ENCODE measurements at regions not wholly inside any gene's neighbourhood (a gene's known extent, or its start where the extent isn't known, plus 50 kb on each side); places are given as distances from the start of the nearest gene placed in this dataset.

DNA sequence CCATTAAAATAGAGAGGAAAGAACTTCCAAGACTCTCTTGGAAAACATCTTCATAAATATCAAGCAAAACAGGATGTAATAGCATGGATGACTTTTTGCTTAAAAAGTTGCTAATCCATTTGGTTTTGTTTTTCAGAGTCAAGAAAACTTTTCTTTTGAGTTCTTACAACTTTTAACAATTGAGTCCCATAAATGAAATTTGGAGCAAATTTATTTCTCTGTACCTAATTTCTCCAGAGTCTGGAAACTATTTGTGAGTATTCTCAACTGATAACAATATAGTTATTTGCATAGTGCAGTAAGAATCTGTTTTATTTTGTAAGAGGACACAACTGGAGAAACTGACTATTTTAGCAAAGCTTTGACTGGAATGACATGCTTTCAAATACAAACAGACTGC, 606.3 kb upstream of the IGFBP3 start:
- H3K4me3 Mint-ChIP-seq = no peak overlapping the region

DNA sequence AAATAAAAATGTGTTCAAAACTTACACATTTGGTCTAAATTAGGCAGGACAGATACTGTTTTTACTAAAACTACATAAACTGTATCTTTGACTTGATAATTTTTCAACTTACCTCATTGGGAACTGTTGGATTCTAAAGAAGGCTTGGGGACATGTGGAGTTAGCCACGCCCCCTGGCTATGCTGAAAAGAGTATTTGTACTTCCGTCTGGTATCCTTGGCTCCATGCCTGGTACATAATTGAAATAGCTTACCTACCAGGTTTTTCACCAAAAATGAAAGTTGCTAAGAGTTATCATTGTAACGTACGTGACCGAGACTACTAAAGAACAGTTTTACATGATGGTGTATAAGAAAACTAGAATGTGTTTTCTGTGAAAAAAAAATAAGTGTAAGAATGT, 604.8 kb upstream of the IGFBP3 start:
- no peak overlapping the region for H3K27ac Mint-ChIP-seq
- no peak overlapping the region for H3K4me3 Mint-ChIP-seq
- TF ChIP-seq, protein P1, sequence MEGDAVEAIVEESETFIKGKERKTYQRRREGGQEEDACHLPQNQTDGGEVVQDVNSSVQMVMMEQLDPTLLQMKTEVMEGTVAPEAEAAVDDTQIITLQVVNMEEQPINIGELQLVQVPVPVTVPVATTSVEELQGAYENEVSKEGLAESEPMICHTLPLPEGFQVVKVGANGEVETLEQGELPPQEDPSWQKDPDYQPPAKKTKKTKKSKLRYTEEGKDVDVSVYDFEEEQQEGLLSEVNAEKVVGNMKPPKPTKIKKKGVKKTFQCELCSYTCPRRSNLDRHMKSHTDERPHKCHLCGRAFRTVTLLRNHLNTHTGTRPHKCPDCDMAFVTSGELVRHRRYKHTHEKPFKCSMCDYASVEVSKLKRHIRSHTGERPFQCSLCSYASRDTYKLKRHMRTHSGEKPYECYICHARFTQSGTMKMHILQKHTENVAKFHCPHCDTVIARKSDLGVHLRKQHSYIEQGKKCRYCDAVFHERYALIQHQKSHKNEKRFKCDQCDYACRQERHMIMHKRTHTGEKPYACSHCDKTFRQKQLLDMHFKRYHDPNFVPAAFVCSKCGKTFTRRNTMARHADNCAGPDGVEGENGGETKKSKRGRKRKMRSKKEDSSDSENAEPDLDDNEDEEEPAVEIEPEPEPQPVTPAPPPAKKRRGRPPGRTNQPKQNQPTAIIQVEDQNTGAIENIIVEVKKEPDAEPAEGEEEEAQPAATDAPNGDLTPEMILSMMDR (IDR thresholded peaks at IDR 0.05) = no peak
- no peaks in the 10 kb centered on the region for H3K36me3 Mint-ChIP-seq (ENCODE audit: low read depth)
- no peaks in the 10 kb centered on the region; the same call in 1 of the 2 replicates for H3K9me3 Mint-ChIP-seq
- H3K4me1 Mint-ChIP-seq (ENCODE audit: low read depth) = peaks cover 8% of the 10 kb centered on the region
- peaks cover 4% of the 10 kb centered on the region; the same call in 1 of the 2 replicates for H3K27me3 Mint-ChIP-seq (ENCODE audit: insufficient read depth)
- DNase-seq = no peak

More for the DNA sequence above, 606.3 kb upstream of the IGFBP3 start:
- Mint-ChIP-seq H3K9me3 (no peaks in the 10 kb centered on the region; the same call in 1 of the 2 replicates), H3K27ac (no peak overlapping the region), H3K4me1 (ENCODE audit: low read depth) (peaks cover 8% of the 10 kb centered on the region), H3K36me3 (ENCODE audit: low read depth) (no peaks in the 10 kb centered on the region), H3K27me3 (ENCODE audit: insufficient read depth) (peaks cover 1% of the 10 kb centered on the region; the same call in 1 of the 2 replicates)
- TF ChIP-seq, protein P1 (IDR thresholded peaks at IDR 0.05) = no peak
- DNase-seq = no peak

DNA sequence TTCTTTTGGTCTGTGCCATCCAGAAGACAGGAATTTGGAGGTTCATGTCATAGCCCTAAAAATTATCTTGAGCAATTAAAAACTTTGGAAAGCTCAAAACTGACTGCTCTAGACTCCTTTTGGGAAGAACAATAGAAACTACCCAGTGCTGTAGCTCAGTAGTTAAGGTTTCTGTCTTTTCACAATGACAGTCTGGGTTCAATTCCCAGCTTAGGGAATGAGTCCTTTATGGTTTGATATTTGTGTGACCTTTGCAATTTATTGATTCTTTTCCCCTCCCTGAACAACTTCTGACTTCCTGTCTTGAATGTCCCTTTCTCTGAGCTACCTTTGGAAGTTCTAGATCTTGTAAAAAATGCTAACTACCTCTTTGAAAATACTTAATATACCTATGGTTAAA, 603.3 kb upstream of the IGFBP3 start:
- H3K4me3 Mint-ChIP-seq = no peak overlapping the region
- no peaks in the 10 kb centered on the region for H3K9me3 Mint-ChIP-seq
- H3K4me1 Mint-ChIP-seq (ENCODE audit: low read depth) = peaks cover 8% of the 10 kb centered on the region
- peaks cover 4% of the 10 kb centered on the region; the same call in 1 of the 2 replicates for H3K27me3 Mint-ChIP-seq (ENCODE audit: insufficient read depth)
- peak; percentile 13 for DNase-seq
- no peak overlapping the region for H3K27ac Mint-ChIP-seq
- no peaks in the 10 kb centered on the region for H3K36me3 Mint-ChIP-seq (ENCODE audit: low read depth)
- TF ChIP-seq, protein P1 (IDR thresholded peaks at IDR 0.05) = no peak

DNA sequence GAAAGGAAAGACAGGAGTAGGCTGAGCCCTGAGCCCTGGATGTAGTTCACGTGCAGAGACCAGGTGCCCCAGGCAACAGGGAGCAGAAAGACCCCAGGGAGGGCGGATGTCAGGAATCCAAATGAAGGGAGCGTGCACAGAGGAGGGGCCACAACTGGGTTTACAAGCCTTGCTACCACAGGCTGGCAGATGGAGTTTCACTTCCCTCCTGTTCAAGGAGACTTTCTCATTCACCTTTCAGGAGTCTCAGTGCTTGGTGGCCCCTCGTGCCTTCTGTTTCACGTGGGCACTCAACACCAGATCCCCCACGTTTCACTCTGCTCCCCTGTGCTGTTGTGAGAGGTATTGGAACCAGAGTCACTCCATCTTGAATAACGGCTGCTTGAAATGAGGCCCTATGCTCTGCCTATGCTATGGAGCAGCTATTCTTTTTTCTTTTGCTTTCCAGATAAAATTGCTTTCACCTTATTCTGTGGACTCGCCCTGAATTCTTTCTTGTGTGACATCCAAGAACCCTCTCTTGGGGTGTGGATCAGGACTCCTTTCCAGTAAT, 601.4 kb upstream of the IGFBP3 start:
- H3K27ac Mint-ChIP-seq = no peak overlapping the region
- TF ChIP-seq, protein P1 (IDR thresholded peaks at IDR 0.05) = no peak
- H3K4me3 Mint-ChIP-seq = no peak overlapping the region
- peaks cover 5% of the 10 kb centered on the region; the same call in 1 of the 2 replicates for H3K27me3 Mint-ChIP-seq (ENCODE audit: insufficient read depth)
- no peaks in the 10 kb centered on the region for H3K36me3 Mint-ChIP-seq (ENCODE audit: low read depth)
- no peaks in the 10 kb centered on the region for H3K4me1 Mint-ChIP-seq (ENCODE audit: low read depth)
- no peak for DNase-seq
- no peaks in the 10 kb centered on the region for H3K9me3 Mint-ChIP-seq

DNA sequence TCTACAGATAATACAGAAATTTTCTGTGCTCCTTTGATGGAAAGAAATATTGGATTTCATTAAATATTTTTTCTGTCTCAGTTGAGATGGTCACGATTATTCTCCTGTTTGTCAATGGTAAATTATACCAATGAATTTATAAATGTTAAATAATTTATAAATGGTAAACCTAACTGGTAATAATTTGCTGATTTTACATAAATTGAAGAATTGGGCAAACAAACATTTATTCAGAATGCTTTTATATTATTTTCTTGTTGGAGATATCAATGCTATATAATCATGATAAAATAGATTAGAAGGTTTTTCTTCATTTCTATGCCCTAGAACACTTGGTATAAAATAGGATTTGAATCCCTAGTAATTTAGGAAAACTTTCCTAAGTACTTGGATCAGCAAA, 597.6 kb upstream of the IGFBP3 start:
- no peaks in the 10 kb centered on the region for H3K9me3 Mint-ChIP-seq
- H3K4me3 Mint-ChIP-seq = no peak overlapping the region
- H3K27me3 Mint-ChIP-seq (ENCODE audit: insufficient read depth) = peaks cover 3% of the 10 kb centered on the region; the same call in 1 of the 2 replicates
- H3K36me3 Mint-ChIP-seq (ENCODE audit: low read depth) = no peaks in the 10 kb centered on the region
- TF ChIP-seq, protein P1 (IDR thresholded peaks at IDR 0.05) = no peak
- no peaks in the 10 kb centered on the region for H3K4me1 Mint-ChIP-seq (ENCODE audit: low read depth)
- H3K27ac Mint-ChIP-seq = no peak overlapping the region
- DNase-seq = no peak
